GM10248 (cell line): ENCODE measurements at regions not wholly inside any gene's neighbourhood (a gene's known extent, or its start where the extent isn't known, plus 50 kb on each side); places are given as distances from the start of the nearest gene placed in this dataset.

Source experiments
- CTCF ChIA-PET: fragments of 300-600 bp; sonication (Branson Sonifier 250); formaldehyde crosslinking; extraction: SDS; loops from one replicate; lab custom pipeline; 2021; ENCODE audit warnings: antibody characterized with exemption; lab: Yijun Ruan, JAX
- POLR2A ChIA-PET: fragments of 350-650 bp; sonication (Branson Sonifier 250); formaldehyde crosslinking; extraction: SDS; loops from one replicate; lab custom pipeline; 2020; ENCODE audit warnings: antibody characterized with exemption; lab: Yijun Ruan, JAX
- DNase-seq: peaks from one replicate; pipeline ENCODE4 v3.0.0; 2012; ENCODE audit errors: extremely low spot score
- TF ChIP-seq, protein P1 (sequence below): IDR thresholded peaks from 2 replicates; pipeline ENCODE4 v1.5.1; 2012; ENCODE audit warnings: mild to moderate bottlenecking, low read depth; ENCODE audit errors: extremely low read depth, missing control alignments, control extremely low read depth

DNA sequence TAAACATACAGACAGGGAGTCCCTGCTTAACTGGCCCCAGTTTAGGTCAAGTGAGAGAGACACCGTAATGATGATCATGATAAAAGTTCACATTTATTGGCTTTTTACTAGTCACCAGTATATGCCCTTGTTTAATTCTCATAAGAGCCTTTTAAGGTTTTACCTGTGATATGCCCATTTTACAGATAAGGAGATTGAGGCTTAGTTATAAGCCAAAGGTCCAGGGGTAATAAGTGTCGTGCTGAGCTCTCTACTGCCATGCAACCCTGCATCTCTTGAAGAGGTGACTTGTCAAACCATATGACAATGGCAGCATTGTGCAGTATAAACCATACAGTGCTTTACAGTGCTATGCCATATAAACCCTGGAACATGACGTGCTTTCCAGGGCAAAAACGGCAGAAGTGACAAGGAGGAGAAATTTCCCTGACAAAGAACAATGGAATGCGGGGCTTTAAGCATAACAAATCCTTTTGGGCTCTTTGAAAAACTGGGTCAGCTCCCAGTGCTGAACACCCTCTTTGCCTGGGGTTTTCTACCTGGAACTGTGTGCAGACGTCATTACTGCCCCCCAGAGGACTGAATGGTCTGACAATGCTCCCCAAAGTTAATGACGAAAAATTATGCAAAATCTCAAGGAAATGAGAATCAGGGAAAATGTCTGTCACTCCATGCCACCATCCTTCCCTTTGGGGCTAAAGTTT lies 59.7 kb upstream of the C14orf132 start:
- TF ChIP-seq, protein P1, sequence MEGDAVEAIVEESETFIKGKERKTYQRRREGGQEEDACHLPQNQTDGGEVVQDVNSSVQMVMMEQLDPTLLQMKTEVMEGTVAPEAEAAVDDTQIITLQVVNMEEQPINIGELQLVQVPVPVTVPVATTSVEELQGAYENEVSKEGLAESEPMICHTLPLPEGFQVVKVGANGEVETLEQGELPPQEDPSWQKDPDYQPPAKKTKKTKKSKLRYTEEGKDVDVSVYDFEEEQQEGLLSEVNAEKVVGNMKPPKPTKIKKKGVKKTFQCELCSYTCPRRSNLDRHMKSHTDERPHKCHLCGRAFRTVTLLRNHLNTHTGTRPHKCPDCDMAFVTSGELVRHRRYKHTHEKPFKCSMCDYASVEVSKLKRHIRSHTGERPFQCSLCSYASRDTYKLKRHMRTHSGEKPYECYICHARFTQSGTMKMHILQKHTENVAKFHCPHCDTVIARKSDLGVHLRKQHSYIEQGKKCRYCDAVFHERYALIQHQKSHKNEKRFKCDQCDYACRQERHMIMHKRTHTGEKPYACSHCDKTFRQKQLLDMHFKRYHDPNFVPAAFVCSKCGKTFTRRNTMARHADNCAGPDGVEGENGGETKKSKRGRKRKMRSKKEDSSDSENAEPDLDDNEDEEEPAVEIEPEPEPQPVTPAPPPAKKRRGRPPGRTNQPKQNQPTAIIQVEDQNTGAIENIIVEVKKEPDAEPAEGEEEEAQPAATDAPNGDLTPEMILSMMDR: no peak
- ChIA-PET POLR2A (no interaction called here), CTCF (interaction anchor here (8.2 kb wide), 1 partner anchor 14 kb away, joined by 57 read pairs; no protein-coding TSS in a partner anchor)
- no peak for DNase-seq

DNA sequence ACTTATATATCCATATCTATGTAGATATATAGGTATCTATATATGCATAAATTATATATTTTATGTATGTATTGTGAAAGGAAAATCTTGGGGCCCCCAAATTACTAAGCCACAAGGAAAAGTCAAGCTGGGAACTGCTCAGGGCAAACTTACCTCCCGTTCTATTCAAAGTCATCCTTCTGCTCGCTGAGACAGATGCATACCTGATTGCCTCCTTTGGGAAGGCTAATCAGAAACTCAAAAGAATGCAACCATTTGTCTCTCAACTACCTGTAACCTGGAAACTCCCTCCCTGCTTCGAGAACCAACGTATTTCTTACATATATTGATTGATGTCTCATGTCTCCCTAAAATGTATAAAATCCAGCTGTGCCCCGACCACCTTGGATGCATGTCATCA lies 58.8 kb upstream of the C14orf132 start:
- POLR2A ChIA-PET: no interaction called here
- CTCF ChIA-PET: interaction anchor here (8.2 kb wide), 1 partner anchor 14 kb away, joined by 57 read pairs; no protein-coding TSS in a partner anchor
- TF ChIP-seq, protein P1: no peak
- no peak for DNase-seq

DNA sequence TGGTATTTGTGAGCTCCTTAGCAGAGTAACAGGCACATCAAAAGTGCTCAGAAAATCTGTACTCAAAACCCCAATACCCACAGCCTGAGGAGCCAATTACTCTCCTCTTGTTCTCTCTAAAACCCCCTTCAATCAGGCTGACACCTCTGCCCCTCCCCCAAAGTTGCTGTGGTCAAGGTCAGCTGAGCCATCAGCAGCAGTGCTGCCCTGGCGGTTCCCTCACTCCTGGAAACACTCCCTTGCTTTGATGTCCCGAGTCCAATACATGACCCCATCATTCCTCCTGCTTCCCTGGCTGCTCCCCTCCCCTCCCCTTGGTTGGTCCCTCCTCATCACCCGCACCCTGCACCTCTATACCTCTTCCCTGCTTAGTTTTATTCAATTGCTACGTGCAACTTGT lies 57.2 kb upstream of the C14orf132 start:
- CTCF ChIA-PET: interaction anchor here (8.2 kb wide), 1 partner anchor 12 kb away, joined by 57 read pairs; no protein-coding TSS in a partner anchor
- no peak for DNase-seq
- TF ChIP-seq, protein P1: no peak
- POLR2A ChIA-PET: no interaction called here

DNA sequence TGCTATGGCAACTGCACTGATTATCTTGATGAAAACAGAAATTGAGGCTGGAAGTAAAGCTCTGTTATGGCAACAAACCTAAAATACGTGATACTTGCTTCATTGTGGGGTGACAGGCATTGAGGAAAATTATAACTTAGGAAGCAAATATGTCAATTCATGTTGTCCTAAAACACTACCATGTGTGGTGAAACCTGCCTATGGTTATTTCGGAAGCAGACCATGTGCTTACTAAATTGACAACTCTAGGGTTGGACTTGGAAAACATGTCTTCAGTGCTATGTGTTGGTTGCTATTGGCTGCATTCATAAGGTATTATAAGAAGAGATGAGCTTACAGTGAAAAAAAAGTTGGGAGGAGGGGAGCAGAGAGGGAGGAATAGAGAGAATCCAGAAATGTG lies 55.0 kb upstream of the C14orf132 start:
- ChIA-PET POLR2A (no interaction called here), CTCF (interaction anchor here (1.8 to 8.2 kb wide), 3 partner anchors 10 to 418 kb away, joined by 4 to 57 read pairs (median 5); no protein-coding TSS in a partner anchor)
- DNase-seq: no peak
- TF ChIP-seq, protein P1: no peak
